ENCODE measurements at regions not wholly inside any gene's neighbourhood (a gene's known extent, or its start where the extent isn't known, plus 50 kb on each side); places are given as distances from the start of the nearest gene placed in this dataset.

DNA sequence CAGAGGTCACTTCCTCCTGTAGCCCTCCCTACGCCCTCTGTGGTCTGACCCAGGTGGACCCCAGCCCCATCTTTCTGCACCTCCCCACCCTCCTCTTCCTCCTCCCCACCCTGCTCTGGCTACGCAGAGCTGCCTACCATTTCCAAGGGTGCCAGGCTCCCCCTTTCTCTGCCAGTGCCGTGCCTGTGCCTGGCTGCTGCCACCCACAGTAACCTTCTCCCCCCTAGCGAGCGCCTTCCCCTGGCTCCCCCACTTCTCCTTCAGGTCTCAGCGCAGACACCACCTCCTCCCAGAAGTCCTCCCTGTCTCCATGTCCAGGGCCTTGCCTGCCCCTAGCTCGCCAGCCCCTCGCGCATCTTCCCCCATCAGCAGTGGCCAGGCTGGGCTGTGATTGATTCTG lies 471.5 kb downstream of the PTPRU start:
- no peak for DNase-seq

DNA sequence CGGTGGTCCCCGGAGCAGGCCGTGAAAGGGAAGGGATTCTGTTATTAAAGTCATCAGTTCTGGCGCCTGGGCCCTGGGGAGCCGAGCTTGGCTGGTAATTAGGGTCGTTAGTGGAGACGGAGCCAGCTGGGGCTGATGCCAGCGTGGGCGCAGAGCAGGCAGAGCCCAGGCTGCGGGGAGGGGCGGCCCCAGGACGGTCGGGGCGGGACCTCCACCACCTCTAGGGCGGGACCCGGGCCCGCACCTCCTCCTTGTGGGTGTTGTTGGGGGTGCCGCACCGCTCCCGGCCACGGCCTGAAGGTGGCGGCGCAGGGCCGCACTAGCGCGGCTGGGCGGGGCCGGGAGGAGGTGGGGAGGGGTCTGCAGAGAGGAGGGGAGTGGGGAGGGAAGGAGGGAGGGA lies 470.6 kb downstream of the PTPRU start:
- no peak for DNase-seq

DNA sequence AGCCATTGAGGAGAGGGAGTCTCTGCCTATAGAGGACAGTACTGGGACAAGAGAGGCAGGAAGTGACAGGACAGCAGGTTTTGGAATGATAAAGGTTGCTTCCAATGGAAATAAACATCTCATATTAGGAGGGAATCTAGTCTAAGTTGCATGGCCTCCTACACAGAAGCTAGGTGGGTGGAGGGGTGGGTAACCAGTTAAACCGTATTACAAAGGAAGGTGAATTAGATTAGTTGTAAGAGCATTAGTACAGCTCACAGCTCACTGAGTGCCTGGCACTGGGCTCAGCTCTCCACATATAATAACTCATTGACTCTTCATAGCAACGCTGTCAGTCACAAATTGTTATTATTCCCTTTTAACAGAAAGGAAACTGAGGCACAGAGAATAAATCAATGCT lies 468.1 kb downstream of the PTPRU start:
- no peak for DNase-seq

DNA sequence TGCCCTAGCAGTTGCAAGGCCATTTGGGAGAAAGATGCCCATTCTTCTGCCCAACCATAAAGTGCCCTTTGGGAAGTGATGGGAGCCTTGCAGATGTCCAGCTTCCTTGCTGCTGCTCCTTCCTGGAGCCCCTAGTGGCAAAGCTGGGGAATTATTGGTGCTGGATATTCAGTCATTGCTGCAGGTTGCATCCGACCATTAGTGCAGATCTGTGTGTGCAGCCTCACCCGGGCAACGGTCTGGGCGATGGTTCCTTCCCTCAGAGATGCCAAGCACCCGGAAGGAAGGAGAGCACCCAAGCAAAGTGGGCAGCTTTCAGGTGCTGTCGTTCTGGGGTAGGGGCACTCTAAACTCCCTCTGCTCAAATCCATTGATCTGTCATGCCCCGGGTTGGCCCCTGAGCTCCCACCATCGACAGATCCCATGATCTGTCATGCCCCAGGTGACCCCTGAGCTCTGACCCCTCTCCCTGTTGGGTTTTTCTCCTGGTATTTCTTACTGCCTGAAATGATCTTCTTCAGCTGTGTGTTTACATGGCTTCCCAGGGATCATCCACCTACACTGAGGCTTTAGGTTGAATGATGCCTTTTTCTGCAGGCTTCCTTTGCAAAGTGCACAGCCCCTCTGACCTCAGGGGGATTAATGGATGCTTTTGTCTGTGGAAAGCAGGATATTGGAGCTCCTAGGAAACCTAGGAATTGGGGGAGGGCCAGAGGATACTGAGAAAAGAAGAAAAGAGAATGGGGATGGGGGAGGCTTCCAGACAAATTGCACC lies 467.5 kb downstream of the PTPRU start:
- DNase-seq: no peak

DNA sequence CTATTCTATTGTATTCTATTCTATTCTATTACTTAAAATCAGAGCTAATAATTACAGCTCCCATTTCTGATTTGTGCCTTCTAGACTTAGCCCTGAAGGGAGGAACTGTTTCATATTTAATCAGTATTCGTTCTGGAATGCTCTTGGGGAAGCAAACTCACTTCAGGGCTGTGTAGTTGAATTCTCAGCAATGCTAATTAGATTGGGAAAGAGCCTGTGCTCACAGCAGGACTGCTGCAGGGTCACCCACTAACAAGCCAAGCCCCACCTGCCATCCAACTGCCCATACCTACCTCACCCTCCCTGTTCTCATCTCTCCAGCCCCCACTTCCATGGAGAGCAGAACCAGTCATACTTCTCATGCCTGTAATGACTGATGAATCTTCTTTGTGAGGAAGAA lies 464.2 kb downstream of the PTPRU start:
- no peak for DNase-seq

DNA sequence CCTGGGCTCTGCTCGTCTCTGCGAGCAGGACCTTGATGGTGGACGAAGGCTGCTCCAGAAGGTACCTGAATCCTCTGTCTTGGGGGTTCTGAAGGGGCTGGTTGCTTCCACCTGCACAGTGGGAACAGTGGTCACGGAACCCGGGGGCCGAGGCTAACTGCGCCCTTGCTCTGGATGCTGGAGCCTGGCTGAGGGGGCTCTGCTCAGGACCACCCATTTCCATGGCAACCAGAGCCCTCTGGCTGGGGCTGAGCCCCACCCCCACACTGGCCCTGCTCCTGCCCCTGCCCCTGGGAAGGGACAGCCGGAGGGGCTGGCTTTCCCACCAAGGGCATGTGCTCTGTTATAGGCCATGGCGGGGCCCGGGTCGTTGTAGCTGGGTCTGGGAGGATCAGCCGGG lies 462.3 kb downstream of the PTPRU start:
- no peak for DNase-seq

DNA sequence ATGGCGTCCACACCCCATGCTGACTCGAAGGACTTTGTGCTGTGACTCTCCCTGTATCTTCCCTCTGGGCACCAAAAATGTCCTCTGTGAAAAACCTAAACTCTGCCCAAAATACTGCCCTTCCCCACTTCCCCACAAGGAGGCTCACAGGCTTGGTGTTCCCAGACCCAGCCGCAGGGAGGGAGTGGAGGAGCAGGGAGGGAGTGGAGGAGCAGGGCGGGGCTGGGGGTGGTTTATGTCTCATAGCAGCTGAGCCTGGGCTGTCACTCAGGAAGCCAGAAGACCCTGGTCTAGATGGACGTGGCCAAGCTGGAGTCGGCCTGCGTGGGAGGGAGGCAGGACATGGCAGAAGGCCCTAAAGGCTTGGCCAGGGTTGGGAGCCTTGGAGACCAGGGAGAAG lies 461.7 kb downstream of the PTPRU start:
- DNase-seq: no peak

DNA sequence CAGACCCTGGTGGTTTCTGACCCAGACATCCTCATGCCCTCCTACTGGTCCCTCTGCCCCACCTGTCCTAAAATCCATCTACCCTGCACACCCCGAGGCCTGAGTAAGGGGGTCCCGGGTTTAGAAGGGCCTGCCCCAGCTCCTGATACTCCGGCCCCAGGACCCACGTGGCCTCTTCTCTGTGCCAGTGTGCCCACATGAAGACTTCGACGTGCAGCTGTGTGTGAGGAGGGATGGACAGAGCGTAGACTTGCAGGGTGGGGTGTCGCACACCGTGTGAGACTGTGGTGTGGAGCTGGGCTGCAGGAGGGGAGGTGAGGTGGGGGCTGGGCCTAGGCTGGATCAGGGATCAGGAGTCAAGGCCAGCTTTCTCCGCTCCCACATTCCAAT lies 461.1 kb downstream of the PTPRU start:
- no peak for DNase-seq

DNA sequence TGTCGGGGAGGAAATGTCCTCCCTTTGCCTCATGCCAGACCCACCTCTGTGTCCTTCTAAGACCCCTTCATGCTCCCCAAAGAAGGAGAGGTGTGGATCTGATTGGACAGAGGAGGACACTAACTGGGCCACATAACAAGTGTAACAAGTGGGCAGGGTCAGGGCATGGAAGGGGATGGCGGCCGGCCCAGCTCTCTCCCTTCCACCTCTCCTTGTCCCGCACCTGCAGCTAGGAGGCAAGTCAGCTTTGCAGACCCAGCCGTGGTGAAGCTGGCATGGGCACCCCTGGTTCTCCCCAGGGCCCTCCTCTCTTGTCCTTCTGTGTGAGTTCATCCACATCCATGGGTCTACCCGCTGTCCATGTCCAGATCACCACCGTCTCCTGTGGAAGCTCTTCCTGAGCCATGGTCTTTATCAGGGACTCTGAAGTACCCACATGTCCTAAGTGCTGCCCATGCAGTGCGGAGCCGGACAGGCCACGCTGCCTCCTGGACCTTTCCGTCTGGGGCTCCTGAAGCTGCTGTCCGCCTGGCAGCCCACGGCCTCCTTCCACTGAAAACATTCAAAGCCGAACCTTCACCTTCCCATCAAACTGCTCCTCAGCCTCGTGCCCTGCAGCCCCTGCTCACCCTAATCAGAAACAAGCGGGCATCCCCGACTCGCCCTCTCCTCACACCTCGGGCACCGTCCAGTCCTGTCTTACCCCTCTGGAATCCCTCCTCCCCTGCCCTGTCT lies 460.5 kb downstream of the PTPRU start:
- no peak for DNase-seq

DNA sequence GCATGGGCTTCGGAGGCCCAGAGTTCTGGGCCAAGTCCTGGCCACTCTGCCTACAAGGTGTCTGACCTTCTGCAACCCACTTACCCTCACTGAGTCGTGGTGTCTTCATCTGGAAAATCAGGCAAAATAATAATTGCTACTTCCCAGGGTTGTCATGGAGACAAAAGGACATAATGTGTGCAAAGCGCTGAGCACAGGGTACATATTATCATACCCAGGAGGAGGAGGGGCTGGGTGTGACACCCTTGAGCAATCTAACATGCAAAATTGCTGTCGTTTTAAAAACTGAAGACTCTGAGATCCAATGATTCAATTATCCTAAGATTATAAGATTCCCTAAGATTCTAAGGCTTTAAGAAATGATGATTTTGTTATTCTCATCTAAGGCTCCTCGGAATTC lies 459.5 kb downstream of the PTPRU start:
- no peak for DNase-seq

DNA sequence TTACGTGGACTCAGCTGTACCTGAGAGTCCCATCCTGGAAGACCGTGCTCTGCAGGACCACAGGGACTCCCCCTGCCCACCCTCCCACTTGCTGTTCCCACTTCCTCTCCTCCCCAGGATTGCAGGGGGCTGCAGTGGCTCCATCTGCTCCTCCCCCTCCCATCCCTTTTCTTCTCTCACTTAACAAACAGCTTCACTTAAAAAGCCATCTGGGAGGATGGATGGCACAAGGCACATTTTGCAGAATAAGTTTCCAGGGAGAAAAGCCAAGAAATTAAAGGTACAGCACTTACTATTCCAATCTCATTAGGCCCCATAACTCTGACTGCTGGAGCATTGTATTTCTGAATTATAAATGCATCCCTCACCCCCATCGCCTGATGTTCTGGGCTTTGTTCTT lies 458.7 kb downstream of the PTPRU start:
- DNase-seq: no peak

DNA sequence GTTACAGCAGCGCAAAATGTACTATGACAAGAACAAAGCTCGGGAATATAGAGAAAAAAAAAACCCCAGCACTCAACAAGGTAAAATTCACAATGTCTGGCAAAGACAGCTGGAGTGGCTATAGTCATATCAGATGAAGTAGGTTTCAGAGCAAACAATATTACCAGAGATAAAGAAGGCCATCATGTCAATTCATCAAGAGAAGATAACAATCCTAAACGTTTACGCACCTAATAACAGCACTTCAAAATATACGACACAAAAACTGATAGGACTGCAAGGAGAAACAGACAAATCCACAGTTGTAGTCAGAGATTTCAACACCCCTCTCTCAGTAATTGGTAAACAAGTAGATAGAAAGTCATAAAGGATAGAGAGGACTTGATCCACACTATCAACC lies 455.2 kb downstream of the PTPRU start:
- DNase-seq: no peak

DNA sequence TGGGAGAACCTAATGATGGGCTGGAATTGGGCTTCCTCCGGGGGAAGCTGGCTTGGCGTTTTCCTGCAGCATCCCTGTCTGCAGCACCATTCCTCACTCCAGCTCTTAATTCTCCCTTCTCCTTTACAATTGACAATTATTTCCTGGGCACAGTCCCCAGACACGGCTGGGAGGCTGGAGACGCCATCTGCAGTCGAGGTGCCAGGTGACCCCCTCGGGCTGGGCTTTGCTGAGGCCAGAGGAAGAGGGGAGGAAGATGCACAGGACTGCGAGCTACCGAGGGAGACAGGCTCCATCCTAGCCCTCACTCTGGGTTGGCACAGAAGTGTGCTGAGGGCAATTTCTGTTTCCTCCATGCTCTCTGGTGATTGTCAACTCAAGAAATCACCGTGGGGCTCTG lies 453.8 kb downstream of the PTPRU start:
- DNase-seq: no peak

DNA sequence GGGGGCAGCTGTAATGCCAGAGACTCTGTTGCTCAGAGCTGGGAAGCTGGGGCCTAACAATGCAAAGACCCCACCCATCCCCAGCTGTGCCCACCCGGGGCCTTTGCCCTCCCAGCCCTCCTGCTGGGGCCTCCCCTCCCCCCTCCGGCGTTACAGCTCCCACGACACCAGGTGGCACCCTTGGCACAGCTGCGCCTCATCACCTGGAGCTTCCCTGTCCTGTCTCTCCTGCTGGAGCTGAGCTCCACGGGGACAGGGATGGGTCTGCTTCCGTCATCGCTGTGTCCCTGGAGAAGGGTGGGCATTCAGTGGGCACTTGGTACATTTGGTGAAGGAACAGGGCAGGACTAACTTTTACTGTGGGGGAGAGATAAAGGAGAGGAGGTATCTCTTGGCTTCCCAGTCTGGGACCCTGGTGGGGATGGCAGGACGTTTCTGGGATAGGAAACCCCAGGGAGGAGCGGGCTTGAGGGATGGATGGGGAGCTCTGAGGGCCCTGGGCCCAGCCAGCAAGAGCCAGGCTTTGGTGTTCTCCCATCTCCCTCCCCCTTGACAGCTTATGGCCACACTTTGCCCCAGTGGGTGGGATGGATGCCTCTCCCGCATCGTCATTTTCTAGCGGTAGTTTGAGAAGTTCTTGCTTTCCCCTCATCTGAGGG lies 453.2 kb downstream of the PTPRU start:
- DNase-seq: no peak

DNA sequence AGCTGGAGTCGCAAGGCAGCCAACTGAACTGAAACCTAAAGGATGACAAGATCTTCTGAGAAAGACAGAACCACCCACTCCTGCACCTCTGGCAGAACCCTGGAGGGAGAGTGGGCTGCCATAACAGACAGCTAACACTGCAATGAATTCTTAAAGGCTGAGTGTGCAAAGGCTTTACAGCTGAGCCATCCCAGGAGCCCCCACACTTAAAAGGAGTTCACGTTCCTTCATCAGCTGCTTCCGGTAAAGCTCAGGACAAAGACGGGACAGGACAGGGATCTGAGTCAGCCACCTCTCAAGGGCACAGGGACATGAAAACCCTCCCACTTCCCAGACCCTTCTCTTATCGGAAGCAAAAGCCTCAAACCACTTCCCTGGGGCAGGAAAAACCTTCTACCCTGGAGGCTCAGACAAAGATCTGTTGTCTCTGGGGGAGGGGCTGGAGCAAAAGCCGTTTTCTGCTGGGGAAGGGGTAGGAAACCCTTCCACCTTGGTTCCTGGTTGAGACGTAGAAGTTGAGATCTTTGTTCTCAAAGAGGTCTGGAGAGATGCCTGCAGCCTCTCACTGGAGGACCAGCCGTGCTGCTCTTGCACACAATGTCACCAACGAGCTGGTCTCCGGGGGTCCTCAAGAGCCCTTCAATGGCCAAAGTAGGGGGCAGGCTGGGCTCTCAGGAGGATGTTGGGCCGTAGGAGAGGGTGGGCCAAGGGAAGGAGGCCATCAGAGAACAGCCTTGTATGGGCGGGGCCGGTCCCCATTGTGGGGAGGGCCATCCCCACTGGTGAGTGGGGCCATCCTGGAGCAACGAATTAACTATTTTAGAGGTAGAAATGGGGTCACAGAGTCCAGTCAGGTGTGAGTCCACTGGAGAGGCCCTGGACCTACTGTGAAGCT lies 452.4 kb downstream of the PTPRU start:
- no peak for DNase-seq

DNA sequence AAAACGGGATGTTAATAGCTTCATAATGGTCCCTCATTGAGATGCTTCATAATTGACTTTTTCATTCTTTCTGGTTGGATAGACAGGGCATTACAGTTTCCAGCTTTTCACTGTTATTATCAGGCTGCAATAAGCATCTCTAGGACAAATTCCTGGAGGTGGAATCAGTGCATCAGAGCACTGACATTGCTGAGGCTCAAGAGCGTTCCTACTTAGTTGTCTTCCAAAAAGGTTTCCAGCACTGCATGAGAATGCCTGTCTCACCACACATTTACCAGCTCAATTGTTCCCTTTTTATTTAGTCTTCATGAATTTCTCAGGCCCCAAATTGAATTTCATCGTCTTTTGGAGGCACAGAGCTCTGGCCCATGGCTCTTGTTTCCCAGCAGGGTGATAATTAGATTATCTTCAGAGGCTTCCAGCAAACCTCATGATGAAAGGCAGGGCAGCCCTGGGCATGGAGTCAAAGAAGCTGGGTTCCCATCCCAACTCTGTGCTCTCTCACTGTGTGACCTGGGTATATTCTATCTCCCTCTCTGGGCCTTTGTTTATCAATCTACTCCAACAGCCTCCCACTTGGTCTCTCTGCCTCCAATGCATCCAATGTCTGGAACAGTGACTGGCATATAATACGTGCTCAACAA lies 451.4 kb downstream of the PTPRU start:
- no peak for DNase-seq

DNA sequence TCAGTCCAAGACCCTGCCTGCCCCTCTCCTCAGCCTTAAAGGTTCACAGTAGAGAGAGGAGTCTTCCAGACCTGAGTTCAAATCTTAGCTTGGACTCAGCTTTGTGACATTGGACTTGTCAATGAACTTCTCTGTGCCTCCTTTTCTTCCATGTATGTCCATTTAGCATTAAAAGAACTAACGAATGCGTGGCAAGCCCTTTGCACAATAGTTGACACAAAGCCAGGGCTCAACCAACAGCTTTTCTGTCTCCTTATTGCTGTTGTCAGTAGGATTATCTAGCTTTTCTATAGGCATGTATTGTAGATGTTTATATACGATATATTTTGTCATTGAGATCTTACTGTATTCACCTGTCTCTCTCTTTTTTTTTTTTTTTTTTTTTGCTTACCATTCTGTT lies 450.8 kb downstream of the PTPRU start:
- no peak for DNase-seq

DNA sequence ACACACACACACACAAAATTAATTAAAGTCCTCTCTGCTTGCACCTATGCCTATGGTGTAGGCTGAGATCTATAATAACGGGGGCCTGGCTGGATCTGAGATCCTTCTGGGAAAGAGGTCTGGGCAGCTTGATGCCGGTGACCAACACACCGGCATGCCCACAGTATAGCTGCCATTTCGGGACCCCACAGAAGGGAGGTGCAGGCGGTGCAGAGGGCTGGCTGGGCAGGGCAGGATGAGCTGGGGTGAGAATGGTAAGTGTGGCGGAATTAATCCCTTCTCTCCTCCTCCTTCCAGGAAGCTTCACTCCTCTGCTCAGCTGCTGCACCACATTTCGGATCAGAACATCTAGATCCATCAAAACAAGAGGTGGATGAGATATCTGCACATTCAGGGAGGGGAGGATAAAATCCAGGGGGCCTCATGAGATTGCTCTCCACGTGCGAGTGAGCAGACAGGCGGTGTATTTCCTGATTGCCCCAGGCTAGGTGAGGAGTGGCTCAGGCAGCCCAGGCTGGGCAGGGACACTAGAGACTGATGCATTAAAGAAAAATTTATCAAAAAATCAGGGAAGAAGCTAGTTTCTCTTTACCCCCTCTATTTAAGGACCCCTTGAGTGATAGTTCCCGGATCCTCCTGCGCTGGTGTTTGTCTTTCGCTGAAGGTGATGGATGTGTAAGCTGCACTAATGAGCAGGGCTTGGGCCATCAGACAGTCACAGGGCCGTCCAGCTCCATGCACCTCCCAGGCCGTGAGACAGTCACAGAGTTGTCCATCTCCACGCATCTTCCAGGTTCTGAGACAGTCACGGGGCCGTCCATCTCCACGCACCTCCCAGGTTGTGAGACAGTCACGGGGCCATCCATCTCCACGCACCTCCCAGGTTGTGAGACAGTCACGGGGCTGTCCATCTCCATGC lies 449.9 kb downstream of the PTPRU start:
- DNase-seq: no peak

DNA sequence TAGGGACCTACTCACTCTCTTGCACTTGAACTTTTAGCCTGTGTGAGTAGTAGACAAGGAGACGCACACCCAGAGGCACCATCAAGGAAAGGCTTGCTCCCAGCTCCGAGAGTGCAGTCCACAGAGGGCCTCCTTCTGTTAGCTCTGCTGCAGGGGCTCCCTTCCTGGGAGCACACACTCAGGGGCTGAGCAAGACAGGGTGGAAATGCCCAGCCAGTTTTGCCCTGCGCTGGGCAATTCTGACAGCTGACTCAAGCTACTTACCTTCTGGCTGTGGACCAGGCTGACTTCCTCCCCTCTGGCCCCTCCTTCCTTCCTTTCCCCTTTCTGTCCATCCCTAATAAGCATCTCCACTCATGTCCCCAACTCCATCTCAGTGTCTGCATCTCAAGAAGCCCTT lies 449.1 kb downstream of the PTPRU start:
- DNase-seq: no peak

DNA sequence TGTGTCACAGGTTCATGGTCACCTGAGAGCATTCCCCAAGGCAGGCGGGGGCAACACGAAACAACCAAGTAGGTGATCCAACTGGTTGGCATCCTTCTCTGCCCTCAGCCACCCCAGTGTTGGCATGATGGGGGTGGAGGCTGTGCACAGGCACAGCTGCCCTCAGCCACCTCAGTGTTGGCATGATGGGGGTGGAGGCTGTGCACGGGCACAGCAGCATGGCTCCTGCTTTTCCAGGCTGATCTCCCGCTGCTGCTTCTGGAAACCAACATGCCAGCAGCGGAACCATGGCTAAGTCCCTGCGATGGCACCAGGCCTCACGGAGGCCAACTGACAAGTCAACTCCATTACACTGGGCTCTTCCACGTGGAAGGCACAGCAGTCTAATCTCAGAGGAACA lies 447.8 kb downstream of the PTPRU start:
- DNase-seq: no peak

DNA sequence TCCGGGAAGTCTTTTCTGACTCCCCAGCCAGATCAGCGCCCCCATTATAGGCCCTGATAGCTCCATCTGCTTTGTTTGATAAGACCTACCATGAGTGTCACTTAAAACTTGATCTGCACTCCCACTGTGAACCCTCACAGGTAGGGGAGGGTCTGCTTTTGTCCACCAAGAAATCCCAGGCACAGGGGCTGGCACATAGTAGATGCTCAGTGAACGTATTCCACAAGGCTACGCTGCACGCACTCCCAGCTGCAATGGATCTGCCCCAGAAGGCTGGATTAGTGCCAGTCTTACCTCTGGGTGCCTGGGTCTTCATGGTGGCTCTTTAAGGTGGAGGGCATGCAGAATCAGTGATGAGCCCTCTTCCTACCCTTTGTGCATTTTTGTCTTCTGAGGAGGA lies 447.1 kb downstream of the PTPRU start:
- DNase-seq: no peak

DNA sequence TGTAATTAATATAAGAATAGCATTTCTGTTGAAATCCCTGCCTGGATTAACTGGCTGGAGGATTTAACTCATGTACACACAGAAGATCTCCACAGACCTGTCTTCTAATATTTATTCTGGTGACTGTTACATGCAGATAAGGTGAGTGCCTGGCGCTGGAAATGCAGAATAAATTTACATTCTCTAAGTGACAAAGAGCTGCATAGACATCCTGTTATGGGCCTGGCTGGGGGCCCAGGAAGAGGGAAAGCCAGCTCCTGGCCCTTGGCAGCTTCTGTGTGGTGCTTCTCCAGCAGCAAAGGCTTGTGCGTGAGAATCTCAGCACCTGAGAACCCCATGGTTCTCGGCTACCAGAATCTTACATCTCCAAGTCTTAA lies 446.6 kb downstream of the PTPRU start:
- DNase-seq: no peak
